ENCODE measurements at regions not wholly inside any gene's neighbourhood (a gene's known extent, or its start where the extent isn't known, plus 50 kb on each side); places are given as distances from the start of the nearest gene placed in this dataset.
"Not testable (repeated sequence)": the region's sequence is repeated elsewhere in the genome, so short reads cannot be mapped to it uniquely, and the experiment has no call there.

DNA sequence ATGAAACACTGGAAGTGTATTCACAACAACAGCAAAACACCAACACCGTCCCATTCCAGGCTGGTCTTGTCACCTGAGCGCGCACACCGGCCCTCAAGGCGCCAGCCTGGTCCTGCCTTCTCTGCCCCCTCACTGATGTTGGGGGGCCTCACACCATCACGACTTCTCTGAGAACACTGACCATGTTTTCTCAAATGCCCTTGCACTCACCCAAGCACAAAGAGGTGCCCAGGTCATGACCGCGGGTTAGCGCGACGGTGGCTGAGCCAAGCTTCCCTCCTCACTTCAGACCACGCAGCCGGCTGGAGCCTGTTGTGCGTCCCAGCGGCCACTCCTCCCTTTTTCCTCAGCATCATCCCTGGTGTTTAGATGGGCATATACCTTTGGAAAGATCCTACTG, 101.3 kb upstream of the SALL3 start:
- DNase-seq: no peak

DNA sequence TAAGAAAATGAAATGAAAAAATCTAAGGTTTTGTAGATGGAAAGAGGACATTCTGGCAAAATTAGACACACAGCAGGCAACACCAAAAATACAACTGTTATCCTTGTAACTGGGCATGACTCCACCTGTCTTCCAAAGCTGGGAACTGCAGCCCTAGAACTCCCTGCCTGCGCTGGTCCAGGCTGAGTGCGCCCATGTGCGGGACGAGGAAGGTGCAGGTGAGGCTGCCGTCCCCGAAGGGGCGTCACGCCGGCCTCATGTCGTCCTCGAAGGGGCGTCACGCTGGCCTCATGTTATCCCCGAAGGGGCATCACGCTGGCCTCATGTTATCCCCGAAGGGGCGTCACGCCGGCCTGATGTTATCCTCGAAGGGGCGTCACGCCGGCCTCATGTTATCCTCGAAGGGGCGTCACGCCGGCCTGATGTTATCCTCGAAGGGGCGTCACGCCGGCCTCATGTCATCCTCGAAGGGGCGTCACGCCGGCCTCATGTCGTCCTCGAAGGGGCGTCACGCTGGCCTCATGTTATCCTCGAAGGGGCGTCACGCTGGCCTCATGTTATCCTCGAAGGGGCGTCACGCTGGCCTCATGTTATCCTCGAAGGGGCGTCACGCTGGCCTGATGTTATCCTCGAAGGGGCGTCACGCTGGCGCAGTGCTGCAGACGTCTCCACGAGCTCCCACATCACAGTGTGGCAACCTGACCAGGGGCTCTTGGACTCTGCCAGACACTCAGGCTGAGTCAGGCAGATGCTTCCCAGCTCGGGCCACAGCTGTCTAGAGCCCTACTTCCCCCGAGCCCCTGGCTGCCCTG, 100.3 kb upstream of the SALL3 start:
- DNase-seq: not testable (repeated sequence)

DNA sequence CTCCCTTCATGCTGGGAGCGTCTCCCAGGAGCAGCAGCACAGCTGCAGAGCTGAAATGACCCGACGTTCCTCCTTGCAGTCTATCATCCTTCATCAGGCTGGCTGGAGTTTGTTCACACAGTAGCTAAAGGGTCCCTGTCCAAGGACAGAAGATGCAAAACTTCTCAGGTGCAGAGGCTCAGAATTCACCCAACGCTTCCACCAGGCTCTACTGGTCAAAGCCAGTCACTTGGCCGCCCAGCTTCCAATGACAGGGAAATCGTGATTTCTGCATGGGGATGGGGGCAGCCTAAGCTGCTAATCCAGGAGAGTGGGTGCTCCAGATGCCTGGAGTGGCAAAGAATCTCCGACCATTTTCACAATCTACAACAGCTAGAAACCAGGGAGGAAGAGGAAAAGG, 97.0 kb upstream of the SALL3 start:
- DNase-seq: no peak

DNA sequence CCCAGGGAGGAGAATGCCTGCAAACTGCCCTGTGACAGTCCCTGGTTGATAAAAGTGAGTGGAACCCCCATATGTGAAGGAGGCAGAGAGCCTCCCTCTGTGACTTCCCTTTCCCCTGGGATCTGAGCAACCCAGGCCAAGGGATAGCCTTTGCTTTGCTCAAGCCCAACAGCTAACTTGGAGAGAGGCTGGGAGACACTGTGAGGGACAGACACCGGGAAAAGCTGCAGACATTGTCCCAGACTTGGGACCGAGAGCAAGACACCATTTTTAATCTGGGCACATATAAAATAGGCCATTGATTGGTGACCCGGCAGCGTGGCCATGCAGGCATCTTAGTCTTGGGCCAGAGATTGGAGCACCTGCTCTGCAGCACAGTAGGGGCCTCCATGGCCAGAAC, 96.1 kb upstream of the SALL3 start:
- DNase-seq: no peak

DNA sequence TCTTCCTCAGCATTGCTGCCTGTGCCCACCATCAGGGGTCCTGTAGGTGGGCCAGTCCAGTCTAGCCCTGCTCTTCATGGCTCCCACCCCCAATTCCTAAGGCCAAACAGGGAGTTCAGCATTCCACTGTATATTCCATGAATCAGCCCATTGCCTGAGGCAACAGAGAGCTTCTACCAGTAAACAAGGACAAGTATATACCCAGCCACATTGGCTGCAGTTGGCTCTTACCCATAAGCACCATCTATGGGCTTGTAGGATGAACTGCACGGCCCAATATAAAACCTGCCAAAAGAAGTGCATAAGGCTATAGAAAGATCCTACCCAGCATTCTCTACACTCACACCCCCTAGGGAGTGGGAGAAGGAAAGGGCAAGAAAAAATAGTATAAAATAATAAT, 95.1 kb upstream of the SALL3 start:
- no peak for DNase-seq

DNA sequence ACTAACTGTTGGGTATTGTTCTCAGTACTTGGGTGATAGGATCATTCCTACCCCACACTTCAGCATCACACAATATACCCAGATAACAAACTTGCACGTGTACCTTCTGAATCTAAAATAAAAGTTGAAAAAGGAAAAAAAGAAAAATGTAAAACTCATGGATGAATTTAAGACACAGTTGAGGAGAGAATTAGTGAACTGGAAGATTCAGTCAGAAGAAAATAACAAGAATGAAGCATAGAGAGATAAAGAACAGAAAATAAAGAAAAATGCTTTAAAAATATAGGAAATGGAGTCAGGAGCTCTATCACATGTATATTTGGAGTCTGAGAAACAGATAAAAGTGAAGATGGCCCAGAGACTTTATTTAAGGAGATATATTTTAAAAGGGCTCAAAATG, 90.4 kb upstream of the SALL3 start:
- no peak for DNase-seq

DNA sequence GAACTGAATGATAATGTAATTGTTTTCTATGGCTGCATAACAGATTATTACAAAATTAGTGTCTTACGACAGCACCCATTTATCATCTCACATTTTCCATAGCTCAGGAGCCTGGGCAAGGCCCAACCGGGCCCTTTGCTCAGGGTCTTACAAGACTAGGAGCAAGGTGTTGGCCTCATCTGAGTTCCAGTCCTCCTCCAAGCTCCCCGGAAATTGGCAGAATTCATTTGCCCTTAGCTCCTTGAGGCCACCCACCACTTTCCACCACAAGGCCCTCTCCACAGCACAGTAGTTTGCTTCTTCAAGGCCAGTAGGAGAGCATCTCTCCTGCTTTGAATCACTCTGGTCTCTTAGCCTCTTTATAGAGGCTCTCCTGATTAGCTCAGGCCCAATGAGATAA, 89.2 kb upstream of the SALL3 start:
- no peak for DNase-seq

DNA sequence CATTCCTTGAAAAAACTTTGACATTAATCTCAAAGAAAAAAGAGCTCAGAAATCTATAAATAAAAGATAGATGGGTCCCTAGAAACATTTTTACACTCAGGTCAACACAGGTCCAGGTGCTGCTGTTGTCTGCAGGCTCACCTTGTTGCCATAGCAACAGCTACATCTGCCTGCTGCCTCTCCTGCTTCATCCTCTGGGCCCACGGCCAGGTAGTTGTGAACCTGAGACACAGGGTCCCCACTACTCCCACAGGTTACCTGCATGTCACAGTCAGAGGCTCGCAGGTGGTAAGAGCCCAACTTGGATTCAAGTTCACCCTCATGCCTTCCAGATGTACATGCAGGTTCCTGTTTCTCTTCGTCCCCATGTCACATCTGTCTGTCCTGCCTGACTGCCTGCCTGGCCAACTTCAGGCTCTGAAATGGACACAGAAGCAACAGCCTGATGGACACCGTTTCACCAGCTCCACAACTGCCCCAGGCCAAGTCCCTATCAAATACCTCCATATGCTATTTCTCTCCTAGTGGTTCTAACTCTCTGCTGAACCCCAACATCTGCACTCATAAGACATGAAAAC, 88.3 kb upstream of the SALL3 start:
- no peak for DNase-seq

DNA sequence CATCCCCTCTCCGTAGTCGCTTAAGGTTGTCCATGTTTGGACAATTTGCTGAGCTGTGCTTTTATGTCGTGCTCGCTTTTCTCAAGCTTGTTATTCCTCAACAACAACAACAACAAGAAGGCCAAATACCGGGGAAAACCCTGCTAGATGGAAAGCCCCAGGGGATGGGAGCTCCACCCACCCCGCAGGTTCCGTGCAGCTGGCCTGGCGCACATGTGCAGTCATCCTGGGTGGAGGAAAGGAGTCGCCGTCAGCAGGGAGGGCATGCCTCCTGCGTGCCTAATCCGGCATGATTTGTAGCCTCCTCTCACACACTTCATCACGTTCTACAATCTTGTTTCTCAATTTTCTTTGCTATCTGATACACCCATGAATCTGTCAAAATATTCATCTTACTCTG, 87.4 kb upstream of the SALL3 start:
- DNase-seq: no peak

DNA sequence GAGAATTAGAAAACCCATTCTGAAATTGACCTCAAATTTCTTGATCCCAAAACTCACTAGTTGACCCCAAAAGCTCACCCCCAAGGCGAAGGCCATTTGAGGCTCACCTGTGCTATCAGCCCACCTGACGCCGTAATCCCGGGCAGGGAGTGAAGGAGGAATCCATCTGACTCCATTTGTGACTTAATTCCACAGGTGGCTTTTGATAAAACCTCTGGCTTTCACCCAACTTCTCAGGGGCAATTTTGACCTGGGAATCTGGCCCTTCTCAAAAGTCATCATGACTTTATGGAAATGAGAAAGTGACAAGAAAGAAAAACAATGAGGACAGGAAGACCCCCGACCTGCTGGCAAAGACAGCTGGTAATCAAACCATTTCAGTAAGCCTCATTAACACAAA, 86.9 kb upstream of the SALL3 start:
- DNase-seq: no peak

DNA sequence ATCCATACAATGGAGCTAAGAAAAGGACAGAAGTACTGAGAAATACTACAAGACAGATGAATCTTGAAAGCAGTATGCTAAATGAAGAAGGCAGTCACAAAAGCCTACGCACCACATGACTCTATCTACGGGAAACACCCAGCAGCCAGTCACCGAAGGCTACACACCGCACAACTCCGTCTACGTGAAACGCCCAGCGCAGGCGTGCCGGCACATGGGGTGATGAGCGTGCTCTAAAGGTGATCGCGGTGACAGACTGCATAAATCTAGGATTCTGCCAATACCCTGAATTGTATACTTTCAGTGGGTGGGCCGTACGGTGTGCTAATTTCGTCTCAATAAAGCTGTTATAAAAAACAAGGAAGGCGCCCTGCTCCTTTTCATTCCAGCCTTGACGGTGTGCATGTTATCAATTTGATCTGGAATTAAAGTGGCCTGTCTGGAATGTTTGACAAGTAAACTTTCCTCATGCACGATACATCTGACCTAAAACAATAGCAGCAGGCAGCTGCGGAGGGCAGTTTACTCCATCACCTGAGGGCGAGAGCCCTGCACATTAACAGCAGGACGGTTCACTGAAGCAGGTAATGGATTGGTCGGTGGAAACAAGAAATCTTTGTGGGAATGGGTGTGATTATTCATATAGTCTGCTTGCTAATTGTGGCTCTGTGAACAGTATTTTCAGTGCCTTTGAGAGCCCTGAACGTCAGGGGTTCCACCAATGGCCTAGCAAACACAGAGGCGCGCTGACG, 86.2 kb upstream of the SALL3 start:
- no peak for DNase-seq

DNA sequence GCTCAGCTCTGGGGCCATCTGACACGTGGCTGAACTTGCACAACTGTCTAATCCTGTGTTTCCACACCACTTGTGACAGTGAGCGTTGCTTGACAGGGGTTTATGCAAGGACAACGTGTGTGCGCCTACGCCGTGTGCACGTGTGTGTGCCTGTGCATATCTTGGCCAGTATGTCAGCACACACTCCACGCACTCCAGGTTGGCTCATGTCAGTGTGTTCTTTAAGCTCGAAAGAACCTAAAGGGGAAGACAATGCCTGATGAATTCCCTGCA, 85.6 kb upstream of the SALL3 start:
- DNase-seq: no peak

DNA sequence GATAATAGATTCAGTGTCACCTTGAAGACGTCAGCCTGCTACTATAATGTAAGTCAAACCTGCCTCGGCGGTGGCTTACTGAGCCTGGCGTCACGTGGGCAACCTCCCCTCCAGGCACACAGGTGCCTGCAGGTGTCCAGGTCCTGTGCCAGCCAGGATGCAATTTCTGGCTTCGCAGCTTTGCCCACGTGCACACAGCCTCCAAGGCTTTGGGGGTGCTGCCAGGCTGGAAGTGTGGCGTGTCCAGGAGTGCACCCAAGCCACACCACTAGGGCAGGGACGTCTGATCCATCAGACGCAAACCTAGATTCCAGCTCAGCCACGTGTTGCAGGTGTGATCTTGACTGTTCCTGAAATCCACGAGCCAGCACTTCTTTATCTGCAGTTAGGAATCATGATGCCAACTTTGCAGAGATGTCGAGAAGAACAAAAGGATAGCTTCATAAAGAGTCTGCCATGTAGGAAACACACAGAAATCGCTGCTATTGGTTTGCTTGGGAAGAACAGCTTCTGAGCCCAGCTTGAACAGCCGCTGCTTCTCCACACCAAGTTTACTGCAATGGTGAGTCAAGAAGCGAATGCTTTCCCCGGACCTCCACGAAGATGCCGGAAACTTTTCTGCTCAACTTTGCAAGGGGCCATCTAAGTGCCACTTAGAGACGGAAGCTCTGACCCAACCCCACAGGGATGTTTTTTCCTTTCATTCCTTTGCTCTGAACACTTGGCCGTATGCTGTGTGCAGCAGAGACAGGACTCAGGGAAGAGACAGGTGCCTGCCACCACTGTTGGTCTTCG, 84.2 kb upstream of the SALL3 start:
- DNase-seq: no peak

DNA sequence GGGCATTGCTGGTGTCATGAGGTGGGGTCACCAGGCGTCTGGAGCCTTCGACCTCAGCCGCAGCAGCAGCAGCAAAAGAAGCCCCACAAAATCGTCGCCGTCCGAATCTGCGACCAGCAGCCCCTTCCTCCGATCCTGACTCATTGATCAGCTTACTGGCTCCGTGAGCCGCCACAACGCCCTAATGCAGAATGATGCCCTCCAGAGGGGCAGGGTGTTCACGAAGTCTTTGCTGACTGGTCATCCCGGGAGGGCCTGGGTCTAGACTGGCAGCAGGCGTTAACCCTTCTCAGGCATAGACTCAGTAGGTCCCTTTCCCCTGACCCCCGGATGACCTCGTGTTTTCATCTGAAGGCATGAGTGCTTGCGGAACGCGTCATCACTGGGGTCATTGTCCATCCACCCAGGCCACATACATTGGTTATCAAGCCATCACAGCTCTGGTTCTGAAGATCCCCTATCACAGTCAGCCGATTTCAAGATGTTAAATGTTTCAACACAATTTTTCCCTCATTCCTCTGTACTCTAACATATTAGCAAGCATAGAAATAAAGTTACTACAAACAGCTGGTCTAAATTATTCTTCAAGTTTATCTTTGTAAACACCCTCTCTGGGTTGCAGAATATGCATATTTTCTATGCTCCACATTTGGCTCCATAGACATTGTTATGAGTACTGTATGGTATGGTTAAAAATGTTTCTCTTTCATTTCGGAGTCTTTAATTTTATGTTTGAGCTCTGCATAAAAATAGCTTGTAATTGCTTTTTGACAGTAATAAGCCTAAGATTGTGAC, 83.3 kb upstream of the SALL3 start:
- no peak for DNase-seq

DNA sequence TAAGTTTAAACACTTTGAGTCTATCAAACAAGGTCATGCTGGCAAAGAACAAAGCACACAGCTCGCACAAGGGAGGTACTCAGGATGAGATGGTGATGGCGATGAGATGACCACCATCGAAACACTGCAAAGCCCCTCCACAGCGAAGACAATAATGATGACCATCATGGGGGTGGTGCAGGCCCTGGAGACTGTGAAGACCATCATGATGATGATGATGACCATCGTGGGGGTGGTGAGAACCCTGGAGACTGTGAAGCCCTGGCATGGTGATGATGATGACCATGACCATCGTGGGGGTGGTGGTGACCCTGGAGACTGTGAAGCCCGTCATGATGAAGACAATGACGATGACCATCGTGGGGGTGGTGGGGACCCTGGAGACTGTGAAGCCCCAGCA, 81.6 kb upstream of the SALL3 start:
- no peak for DNase-seq

DNA sequence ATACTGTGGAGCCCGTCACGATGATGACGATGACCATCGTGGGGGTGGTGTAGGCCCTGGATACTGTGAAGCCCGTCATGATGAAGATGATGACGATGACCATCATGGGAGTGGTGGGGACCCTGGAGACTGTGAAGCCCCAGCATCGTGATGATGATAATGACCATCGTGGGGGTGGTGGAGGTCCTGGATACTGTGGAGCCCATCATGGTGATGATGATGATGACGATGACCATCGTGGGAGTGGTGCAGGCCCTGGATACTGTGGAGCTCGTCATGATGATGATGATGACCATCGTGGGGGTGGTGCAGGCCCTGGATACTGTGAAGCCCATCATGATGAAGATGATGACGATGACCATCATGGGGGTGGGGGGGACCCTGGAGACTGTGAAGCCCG, 81.0 kb upstream of the SALL3 start:
- no peak for DNase-seq

DNA sequence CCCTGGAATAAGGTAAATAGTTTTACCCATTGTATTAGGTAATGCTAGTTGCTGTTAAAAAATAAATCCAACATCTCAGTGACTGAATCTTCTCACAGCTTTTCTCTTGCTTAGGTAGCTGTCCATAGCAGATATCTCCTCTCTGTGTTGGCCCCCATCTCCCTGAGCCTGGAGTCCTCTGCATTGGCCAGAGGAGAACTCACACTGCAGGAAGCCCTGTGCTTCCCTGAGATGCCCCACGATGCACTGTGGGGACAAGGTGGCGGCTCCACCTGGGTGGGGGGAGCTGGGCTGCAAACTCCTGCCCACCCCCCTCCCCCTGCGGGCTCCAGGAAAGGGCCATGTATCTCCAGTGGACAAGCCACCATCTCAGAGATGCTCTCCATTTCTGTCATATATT, 80.4 kb upstream of the SALL3 start:
- no peak for DNase-seq

DNA sequence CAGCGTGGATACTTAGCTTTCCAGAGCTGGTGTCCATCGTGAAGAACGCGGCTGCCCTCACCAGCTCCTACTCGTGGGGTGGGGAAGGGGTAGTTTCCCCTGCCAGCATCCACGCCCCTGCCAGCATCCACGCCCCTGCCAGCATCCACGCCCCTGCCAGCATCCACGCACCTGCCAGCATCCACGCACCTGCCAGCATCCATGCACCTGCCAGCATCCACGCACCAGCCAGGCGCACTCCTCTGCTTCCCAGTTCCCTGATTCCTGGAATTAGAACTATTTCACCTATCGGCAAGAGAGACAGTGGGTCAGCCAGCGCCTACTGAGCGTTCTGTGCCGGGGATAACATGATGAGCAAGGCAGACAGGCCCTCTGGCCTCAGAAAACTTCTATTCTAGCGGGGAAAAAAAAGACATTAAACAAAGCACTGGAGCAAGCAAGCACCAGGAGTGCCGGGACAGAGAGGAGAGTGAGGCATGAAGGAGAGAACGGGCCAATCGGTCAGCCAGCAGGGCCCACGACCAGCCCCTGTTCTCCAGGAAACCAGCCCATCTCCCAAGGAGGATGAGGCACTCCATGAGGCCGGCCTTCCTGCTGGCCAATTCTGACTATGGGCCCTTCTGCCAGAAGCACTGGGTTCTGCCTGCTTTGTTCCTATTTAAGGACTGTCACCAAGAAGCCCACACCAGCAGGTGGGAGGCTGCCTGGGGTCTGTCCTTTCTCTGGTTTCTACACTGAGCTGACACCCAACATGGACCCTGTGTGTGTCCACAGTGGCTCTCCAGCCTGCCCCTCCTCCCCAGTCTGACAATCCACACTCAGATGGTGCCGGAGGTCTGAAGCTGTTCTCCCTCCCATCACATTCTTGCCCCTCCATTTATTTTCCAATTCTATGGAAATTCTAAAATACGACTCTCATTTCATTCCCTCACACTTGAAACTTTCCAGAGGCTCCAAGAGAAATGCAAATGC, 78.4 kb upstream of the SALL3 start:
- DNase-seq: no peak

DNA sequence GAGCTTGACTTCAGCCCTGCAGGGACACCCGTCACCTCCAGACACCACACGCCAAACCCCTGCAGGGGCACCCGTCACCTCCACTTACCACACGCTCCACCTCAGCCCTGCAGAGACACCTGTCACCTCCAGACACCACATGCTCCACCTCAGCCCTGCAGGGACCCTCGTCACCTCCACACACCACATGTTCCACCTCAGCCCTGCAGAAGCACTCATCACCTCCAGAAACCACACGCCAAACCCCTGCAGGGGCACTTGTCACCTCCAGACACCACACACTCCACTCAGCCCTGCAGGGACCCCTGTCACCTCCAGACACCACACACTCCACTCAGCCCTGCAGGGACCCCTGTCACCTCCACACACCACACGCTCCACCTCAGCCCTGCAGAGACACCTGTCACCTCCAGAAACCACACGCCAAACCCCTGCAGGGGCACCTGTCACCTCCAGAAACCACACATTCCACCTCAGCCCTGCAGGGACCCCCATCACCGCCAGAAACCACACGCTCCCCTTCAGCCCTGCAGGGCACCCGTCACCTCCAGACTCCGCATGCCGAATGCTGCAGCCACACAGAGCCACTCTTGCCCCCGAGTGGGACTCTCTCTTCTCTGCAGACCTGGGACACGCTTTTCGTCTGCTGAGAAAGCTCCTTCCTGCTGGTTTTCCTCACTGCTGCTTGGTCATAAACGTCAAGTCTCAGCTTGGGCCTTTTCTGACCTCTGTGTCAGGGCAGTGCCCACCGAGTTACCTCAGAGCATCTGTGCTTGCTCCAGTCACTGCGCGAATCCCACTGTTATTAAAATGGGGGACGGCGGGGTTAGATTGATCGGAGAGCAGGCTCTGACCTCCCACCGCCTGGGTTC, 77.5 kb upstream of the SALL3 start:
- no peak for DNase-seq

DNA sequence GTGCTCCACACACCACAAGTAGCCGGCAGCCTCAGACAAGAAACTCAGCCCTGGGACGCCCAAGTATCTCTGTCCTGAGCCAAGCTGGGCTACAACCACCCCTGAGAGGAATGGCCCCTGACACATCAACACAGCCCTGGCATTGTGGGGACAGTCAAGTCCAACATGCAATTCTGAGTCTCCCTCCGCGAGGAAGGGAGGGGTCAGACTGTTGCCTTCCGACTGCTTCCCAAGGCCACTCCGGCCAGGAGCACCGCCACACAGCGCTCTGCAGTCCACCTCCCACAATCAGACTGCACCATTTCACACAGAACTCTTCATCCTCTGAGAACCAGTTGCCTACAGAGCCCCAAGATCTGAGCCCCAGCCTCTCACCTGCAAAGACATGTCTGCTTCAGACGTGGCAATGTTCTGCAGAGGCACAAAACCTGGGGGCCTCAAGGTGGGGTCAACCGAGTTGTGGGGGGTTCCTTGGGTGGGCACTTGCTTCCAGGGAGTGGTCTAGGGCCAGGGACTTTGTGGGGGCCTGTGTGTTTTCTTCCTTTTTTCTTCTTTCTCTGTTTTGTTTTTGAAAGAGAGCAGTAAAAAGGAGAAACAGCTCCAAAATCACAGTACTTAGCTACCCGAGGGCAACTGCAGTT, 76.7 kb upstream of the SALL3 start:
- DNase-seq: no peak

All from left hindlimb (tissue), 1 donor.